GM19238 (cell line): ENCODE measurements at regions not wholly inside any gene's neighbourhood (a gene's known extent, or its start where the extent isn't known, plus 50 kb on each side); places are given as distances from the start of the nearest gene placed in this dataset.

Experiments
- DNase-seq: peaks from one replicate; pipeline ENCODE4 v3.0.0; 2011; ENCODE audit warnings: low spot score; ENCODE audit not compliant: insufficient read length

GRCh38 chr13:34300559-34300958 lies 482.6 kb downstream of the RFC3 start:
- no peak for DNase-seq

DNA sequence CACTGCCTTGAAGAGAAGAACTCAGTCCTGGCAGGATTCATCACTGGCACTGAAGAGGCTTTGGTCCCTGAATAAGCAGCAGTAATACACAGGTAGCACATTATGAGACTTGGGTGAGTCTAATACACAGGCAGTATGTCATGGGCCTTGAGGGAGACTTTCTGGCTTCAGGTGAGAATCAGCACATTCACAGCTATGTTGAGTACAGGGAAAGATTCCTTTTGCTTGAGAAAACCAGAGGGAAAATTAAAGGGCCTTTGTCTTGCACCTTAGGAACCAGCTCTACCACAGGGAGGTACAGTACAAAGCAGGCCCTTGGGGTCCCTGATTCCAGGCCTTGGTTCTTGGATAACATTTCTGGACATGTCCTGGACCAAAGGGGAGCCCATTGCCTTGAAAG lies 484.6 kb downstream of the RFC3 start:
- DNase-seq, result no peak

GRCh38 chr13:34303346-34303745 lies 485.4 kb downstream of the RFC3 start:
- DNase-seq, result no peak

- no peak for DNase-seq
These were observed 489.7 kb downstream of the RFC3 start for GRCh38 chr13:34307607-34308006.

DNA sequence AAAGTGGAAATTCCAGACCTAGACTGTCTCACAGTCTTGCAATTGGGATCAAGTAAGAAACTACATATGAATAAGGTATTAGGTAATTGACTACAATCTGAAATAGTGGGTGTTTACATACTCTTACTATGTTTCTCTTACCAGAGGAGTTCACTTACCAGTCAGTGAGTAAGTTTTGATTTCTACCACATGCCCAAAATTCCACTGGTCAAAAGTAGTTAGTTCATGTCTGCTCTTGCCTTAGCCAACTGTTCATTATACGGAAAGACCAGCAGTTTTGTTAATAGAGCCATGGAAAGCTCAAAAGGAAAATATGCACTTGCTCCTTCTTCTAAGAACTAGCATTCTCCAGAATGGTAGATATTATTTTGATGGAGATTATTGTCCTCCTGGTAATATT lies 490.8 kb downstream of the RFC3 start:
- no peak for DNase-seq

DNA sequence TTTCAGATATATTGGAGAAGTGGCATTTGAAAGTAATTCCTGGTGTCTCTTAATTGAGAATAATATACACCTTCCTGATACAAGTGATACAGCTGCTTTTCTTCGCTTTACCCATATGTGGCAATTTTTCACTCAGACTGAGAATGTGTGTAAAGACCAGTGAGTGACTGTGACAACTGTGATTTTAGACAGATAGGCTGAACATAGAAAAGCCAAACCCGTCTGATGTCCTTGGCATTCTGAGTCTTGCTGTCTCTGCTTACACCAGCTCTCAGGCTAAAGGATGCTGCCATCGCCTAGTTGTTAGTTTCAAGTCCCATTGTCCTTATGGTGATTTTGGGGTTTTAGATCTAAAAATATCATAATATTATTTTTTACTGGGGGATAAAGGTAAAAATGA lies 492.6 kb downstream of the RFC3 start:
- no peak for DNase-seq

DNA sequence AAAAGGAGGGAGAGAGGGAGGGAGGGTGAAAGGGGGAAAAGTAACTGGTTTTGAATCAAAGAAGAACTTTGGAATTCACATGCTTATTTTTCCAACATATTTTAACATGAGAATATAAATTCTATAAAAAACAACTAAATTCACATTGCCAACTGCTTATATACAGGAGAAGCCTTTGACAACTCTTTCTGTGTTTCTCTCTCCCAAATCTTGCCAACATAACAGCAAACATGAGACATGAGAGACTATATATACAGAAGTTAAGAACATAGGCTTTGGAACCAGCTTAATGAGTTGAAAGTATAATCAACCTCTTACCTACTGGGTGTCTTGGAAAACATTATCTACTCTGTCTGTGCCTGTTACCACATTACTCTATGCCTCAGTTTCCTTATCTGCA lies 493.3 kb downstream of the RFC3 start:
- no peak for DNase-seq

GRCh38 chr13:34312578-34312977 lies 494.6 kb downstream of the RFC3 start:
- no peak for DNase-seq

GRCh38 chr13:34320084-34320483 lies 502.1 kb downstream of the RFC3 start:
- no peak for DNase-seq

DNA sequence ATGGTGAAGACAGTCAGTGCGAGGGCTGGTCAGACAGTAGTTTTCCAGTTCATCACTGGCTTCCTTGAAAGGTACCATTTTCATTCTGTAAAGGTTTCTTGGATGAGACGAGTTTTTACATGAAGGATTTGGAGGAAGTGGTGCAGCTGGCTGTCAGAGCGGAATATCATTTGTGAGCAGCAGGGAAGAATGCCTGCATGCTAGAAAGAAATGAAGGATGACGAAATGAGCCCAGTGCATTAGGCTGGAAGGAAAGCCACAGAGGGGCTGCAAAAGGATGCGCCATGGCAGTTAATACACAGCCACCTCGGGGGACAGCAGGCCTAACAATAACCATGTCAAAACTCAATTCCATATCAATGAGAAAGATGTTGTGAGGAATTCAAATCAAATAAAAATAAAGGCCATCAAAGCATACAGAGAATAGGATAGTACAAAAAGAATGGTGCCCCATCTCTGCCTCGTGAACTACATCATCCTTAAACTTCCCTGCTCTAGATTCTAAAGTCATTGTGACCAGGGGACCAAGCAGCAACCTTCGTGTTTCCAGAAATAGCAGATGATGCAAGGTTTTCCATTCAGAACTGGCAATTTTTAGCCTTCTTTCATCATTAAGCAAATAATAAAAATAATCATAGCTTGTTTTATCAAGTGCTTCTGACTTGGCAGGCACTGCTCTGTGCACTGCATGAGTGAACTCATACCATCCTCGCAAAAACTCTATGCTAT lies 504.2 kb downstream of the RFC3 start:
- DNase-seq, result no peak

- no peak for DNase-seq
These were observed 504.8 kb downstream of the RFC3 start for GRCh38 chr13:34322743-34323074.

GRCh38 chr13:34335014-34336007 lies 517.4 kb downstream of the RFC3 start:
- DNase-seq, result no peak

- DNase-seq, result no peak
These were observed 520.2 kb downstream of the RFC3 start for GRCh38 chr13:34338102-34338501.

DNA sequence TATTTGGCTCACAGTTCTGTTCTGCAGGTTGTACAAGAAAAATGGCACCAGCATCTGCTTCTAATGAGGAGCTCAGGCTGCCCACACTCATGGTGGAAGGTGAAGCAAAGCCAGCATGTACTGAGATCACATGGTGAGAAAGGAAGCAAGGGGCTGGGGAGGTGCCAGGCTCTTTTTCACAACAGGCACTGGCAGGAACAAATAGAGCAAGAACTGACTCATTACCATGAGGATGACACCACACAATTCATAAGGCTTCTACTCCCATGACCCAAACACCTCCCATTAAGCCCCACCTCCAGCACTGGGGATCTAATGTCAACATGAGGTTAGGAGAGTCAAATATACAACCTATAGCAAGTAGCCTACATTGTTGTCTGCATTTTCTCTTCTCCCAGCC lies 522.6 kb downstream of the RFC3 start:
- DNase-seq, result no peak

GRCh38 chr13:34343413-34343940 lies 525.5 kb downstream of the RFC3 start:
- no peak for DNase-seq

DNA sequence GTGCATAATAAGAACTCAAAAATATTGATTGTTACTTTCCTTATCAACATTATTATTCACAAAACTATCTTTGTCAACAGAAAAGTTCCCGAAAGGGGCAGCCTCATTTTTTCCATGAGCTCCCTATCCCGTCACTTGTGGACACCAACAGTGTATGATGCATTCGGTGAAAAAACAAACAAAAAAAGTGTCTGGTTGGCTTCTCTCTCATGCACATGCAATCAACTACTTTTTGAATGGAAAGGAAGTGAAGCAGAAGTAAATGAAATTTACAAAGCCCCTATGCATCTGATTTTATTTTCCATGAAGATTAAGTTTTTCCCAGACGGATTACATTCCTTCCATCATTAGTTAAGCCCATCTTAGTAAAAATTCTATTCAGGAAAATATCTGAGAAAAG lies 526.9 kb downstream of the RFC3 start:
- no peak for DNase-seq

- no peak for DNase-seq
These were observed 527.5 kb downstream of the RFC3 start for GRCh38 chr13:34345258-34345965.

DNA sequence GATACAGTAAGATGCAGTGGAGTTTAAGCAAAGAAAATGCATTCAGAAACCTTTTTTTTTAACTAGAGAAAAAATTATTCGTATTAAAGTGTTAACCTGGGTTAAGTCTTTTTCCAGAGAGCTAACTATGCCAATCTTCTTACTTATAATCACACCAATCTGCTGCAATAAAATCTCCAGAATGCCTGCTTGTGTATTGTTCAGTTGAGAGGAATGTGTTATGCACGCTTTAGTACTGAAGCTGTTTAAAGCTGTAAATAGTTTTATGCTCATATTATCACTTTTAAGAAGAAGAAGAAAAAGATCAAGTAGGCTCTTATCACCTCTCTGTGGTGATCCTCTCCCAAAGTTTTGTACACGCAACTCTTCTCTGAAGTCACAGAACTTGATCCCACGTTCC lies 528.7 kb downstream of the RFC3 start:
- DNase-seq, result no peak

- no peak for DNase-seq
These were observed 530.0 kb downstream of the RFC3 start for GRCh38 chr13:34347784-34348573.

DNA sequence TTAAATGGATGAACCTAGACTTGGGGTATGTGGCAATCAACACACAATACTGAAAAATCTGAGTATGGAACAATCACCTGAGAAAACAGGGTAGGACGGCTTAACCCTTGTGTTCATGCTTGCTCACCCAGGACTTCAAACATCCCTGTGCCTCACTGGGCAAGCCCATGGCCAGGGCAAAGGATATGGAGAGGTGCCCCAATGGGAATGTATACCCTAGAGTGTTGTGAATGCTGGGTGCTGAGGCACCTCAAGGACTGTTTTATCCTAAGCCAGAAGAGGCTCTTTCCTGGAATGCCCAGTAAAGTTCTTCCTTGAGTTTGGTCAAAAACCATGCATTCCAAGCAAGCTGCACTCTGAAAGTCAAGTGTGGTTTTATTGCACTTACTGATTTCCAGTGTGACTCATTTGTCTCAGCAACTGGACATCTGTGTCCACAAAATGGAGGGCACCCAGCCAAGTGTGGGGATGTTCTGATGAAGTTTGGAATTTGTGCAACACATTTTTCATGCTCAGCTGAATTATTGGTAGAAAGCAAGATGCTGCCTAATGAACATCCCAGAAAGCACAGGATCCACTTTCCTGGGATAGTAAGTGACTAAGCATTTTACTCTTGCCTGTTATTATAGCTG lies 531.3 kb downstream of the RFC3 start:
- no peak for DNase-seq

GRCh38 chr13:34350671-34351070 lies 532.7 kb downstream of the RFC3 start:
- no peak for DNase-seq
